Heart right ventricle (tissue), 16 donors: ENCODE measurements at regions not wholly inside any gene's neighbourhood (a gene's known extent, or its start where the extent isn't known, plus 50 kb on each side); places are given as distances from the start of the nearest gene placed in this dataset.
"Not testable (repeated sequence)": the region's sequence is repeated elsewhere in the genome, so short reads cannot be mapped to it uniquely, and the experiment has no call there.

Experiments used
- ATAC-seq, 8 donors: fragments of 200-7000 bp; cut with Tn5 transposase; one replicate each; pipeline ENCODE4 v1.9.1; 2020; ENCODE audit warnings: mild to moderate bottlenecking in 8 of 8, moderate library complexity in 8 of 8, moderate number of reproducible peaks in 1 of 8
- DNase-seq, 2 donors: peaks; one replicate each; pipeline ENCODE4 v3.0.0-alpha.2; 2020
- H3K27ac ChIP-seq, 10 donors: fragments of 200-600 bp; sonication (generic) in 2 of 10; one replicate each; pipeline versions ENCODE4 v1.5.0 to v1.8.0; 2020 to 2022; ENCODE audit warnings: mild to moderate bottlenecking in 3 of 10
- H3K27me3 ChIP-seq, 7 donors: fragments of 200-600 bp; one replicate each; pipeline ENCODE4 v1.8.0; 2021 to 2022; ENCODE audit warnings: mild to moderate bottlenecking in 2 of 7
- H3K36me3 ChIP-seq, 9 donors: fragments of 200-600 bp; sonication (generic) in 1 of 9; one replicate each; pipeline versions ENCODE4 v1.5.0 to v1.8.0; 2020 to 2022; ENCODE audit warnings: mild to moderate bottlenecking in 2 of 9
- H3K4me1 ChIP-seq, 9 donors: fragments of 200-600 bp; sonication (generic) in 1 of 9; one replicate each; pipeline versions ENCODE4 v1.5.0 to v1.8.0; 2020 to 2022; ENCODE audit warnings: mild to moderate bottlenecking in 4 of 9
- H3K4me3 ChIP-seq, 10 donors: fragments of 200-600 bp; sonication (generic) in 2 of 10; one replicate each; pipeline versions ENCODE4 v1.5.0 to v1.8.0; 2020 to 2022; ENCODE audit warnings: mild to moderate bottlenecking in 7 of 10, moderate library complexity in 2 of 10
- H3K9me3 ChIP-seq, 11 donors: fragments of 200-600 bp in 10 of 11; sonication (generic) in 2 of 11; one replicate each; pipeline versions ENCODE4 v1.5.0 to v1.8.0; 2013 to 2022; ENCODE audit warnings: mild to moderate bottlenecking in 2 of 11, control low read depth in 1 of 11, moderate library complexity in 1 of 11
- CTCF ChIP-seq, 9 donors: fragments of 200-600 bp; sonication (generic) in 2 of 9; IDR thresholded peaks; one replicate each; pipeline versions ENCODE4 v1.5.0 to v1.8.0; 2021 to 2022; ENCODE audit warnings: antibody characterized with exemption in 9 of 9, mild to moderate bottlenecking in 5 of 9, moderate library complexity in 1 of 9
- WGBS, 2 donors: extraction: QIAGEN DNeasy Blood & Tissue Kit; methylation state at CpG; one replicate each; pipeline ENCODE4 v1.1.7; 2013; ENCODE audit warnings: inconsistent platforms in 1 of 2; 5-methylcytosine and 5-hydroxymethylcytosine counted together
- intact Hi-C, 10 donors: fragments of 100-400 bp; cut with DNase I; formaldehyde crosslinking; loops; one replicate each; pipeline versions ENCODE4 v1.11.1 to v1.14.2; 2022
- donor health status: Arrhythmogenic right ventricular cardiomyopathy.
- donor health status: ischemic (EF 13 %, LVEDD 7.1; RV severe dilation, severe dysfunction).
- donor health status: healthy with polysubstance abuse.
- donor health status: DM: no; HTN: yes; CAD: no.
- donor health status: DM: no; HTN: no; CAD: no.
- donor health status: ischemic (EF 25% LVEDD 6.9; RV normal size, moderate dysfunction).
- donor health status: ischemic (EF 25% LVEDD 5.7; RV mildly dilated, moderate dysfunction).
- donor health status: healthy.
- donor health status: DM: yes; HTN: yes; CAD: no.
- donor health status: Ischemic cardiomyopathy.
- donor health status: ischemic (EF 35%, LVEDD 5.7; RV mildly dilated, moderate dysfunction).
- donor health status: nonischemic (EF 11% LVEDD 7.7; RV severe dilation, severe dysfunction).
- donor health status: DM: yes; HTN: yes; CAD: no.
- donor health status: PGD.
- donor health status: ischemic (EF 29% LVEDD 5.4; RV normal size, mild dysfunction).
- donor health status: nonischemic (EF 23%, LVEDD 6.1; RV moderate dilation, normal function).

DNA sequence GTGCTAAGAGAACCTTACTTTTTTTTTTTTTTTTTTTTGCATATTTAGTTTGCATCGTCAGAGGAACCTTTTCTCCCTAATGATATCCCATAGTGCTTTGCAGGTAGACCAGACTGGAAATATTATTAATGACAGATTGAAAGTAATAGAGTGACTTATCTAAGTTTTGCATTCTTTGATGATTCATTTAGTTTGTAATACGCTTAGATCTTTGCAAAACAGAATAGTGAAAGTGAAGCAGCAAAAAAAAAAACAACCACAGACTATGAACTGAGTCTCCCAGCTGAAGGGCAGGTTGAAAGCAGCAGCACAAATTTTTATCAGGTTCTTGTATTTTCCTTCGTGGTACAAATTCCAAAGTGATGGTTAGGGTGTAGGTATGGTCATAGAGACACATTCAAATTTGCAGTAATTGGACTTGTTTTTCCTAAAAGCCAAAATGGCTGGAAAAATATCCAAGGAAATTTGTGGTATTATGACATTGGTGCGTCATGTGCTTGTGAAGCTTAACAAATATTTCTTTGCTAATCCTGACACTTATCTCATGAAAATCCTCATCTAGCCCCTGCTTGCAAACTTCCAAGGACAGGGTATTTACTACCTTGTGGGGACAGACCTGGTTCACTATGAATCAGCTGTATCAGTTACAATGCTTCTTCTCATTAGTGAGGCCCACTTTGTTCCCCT lies 81.8 kb upstream of the CREB5 start:
- Histone ChIP-seq H3K4me3 (no peak overlapping the region), H3K27me3 (peaks cover 0 to 2% (median 0%) of the 10 kb centered on the region in 7 donors), H3K27ac (no peak overlapping the region), H3K4me1 (peaks cover 0 to 17% (median 4%) of the 10 kb centered on the region in 9 donors), H3K9me3 (peaks cover 0 to 14% (median 0%) of the 10 kb centered on the region in 11 donors), H3K36me3 (no peaks in the 10 kb centered on the region)
- TF ChIP-seq CTCF (IDR thresholded peaks at IDR 0.05): no peak
- 51 to 57% methylated on average over 4 of the region's 4 CpGs for WGBS, 2 donors
- ATAC-seq (no peak), DNase-seq (no peak)
- intact Hi-C loops: no loop called here

GRCh38 chr7:28332046-28332445 lies 80.3 kb upstream of the CREB5 start:
- H3K4me3 ChIP-seq: no peak overlapping the region
- H3K27me3 ChIP-seq: no peaks in the 10 kb centered on the region
- no peak overlapping the region for H3K27ac ChIP-seq
- H3K9me3 ChIP-seq: peaks cover 0 to 16% (median 0%) of the 10 kb centered on the region in 11 donors
- H3K36me3 ChIP-seq: no peaks in the 10 kb centered on the region
- no peak for TF ChIP-seq CTCF (IDR thresholded peaks at IDR 0.05)
- intact Hi-C loops: no loop called here
- DNase-seq (no peak), ATAC-seq (no peak)
- 88 to 90% methylated on average over 4 of the region's 4 CpGs for WGBS, 2 donors
- peaks cover 0 to 17% (median 4%) of the 10 kb centered on the region in 9 donors for H3K4me1 ChIP-seq

DNA sequence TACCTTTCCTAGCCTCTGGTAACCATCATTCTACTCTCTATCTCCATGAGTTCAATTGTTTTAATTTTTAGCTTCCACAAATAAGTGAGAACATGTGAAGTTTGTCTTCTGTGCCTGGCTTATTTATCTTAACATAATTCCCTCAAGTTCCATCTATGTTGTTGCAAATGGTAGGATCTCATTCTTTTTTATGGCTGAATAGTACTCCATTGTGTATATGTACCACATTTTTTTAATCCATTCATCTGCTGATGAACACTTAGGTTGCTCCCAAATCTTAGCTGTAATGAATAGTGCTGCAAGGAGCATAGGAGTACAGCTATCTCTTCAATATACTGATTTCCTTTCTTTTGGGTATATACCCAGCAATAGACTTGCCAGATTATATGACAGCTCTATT lies 78.8 kb upstream of the CREB5 start:
- intact Hi-C loops, H3K27ac ChIP-seq, H3K27me3 ChIP-seq, ATAC-seq, DNase-seq, H3K36me3 ChIP-seq, H3K4me3 ChIP-seq: not testable (repeated sequence)
- Histone ChIP-seq H3K9me3 (peaks cover 0 to 16% (median 0%) of the 10 kb centered on the region in 11 donors), H3K4me1 (peaks cover 0 to 17% (median 4%) of the 10 kb centered on the region in 9 donors)

DNA sequence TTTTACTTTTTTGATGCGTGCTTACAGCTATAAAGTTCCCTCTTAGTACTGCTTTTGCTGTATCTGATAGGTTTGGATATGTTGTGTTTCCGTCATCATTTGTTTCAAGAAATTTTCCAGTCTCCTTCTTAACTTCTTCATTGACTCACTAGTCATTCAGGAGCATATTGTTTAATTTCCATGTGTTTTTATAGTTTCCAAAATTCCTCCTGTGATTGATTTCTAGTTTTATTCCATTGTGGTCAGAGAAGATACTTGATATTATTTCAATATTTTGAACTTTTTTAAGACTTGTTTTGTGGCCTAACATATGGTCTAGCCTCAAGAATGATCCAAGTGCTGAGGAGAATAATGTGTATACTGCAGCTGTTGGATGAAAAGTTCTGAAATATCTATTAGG lies 75.5 kb upstream of the CREB5 start:
- no peaks in the 10 kb centered on the region for H3K4me1 ChIP-seq
- DNase-seq: no peak
- TF ChIP-seq CTCF (IDR thresholded peaks at IDR 0.05): no peak
- intact Hi-C loops: no loop called here
- H3K36me3 ChIP-seq: no peaks in the 10 kb centered on the region
- no peak overlapping the region for H3K27ac ChIP-seq
- no peak for ATAC-seq
- H3K27me3 ChIP-seq: no peaks in the 10 kb centered on the region
- 93 to 95% methylated on average over 2 of the region's 2 CpGs for WGBS, 2 donors
- no peak overlapping the region for H3K4me3 ChIP-seq
- peaks cover 0 to 16% (median 0%) of the 10 kb centered on the region in 11 donors for H3K9me3 ChIP-seq

- Histone ChIP-seq H3K27me3 (no peaks in the 10 kb centered on the region), H3K27ac (no peak overlapping the region), H3K4me1 (no peaks in the 10 kb centered on the region), H3K36me3 (no peaks in the 10 kb centered on the region), H3K4me3 (no peak overlapping the region), H3K9me3 (peaks cover 0 to 16% (median 0%) of the 10 kb centered on the region in 11 donors)
- WGBS, 2 donors: 61 to 62% methylated on average over 3 of the region's 3 CpGs
- intact Hi-C loops: no loop called here
- ATAC-seq (no peak), DNase-seq (no peak)
- no peak for TF ChIP-seq CTCF (IDR thresholded peaks at IDR 0.05)
Observed at GRCh38 chr7:28338041-28338440, 74.3 kb upstream of the CREB5 start.
